T47D (cell line): ENCODE measurements at regions not wholly inside any gene's neighbourhood (a gene's known extent, or its start where the extent isn't known, plus 50 kb on each side); places are given as distances from the start of the nearest gene placed in this dataset.
"Not testable (repeated sequence)": the region's sequence is repeated elsewhere in the genome, so short reads cannot be mapped to it uniquely, and the experiment has no call there.

Experiments used
- DNase-seq, 2 experiments: peaks; one replicate each; pipeline versions ENCODE4 v3.0.0 to v3.0.0-alpha.2; 2011 to 2012; ENCODE audit warnings: low read depth in 1 of 2, low spot score in 1 of 2
- JUND ChIP-seq: IDR thresholded peaks from 2 replicates; pipeline ENCODE4 v1.6.1; 2012; ENCODE audit warnings: low read depth
- in situ Hi-C: cut with HindIII; loops from 2 replicates; pipeline ENCODE4 v1.10.0; 2016; ENCODE audit warnings: low sequenced_read_pairs, low pct_unique_long_range_greater_than_20kb

GRCh38 chr7:119594956-119595355 lies 678.0 kb upstream of the KCND2 start:
- no peak for DNase-seq
- TF ChIP-seq JUND = no peak
- in situ Hi-C loops = no loop called here

- DNase-seq = no peak
- in situ Hi-C loops = no loop called here
- no peak for TF ChIP-seq JUND
These were observed 676.3 kb upstream of the KCND2 start for GRCh38 chr7:119596651-119597050.

GRCh38 chr7:119606297-119606696 lies 666.7 kb upstream of the KCND2 start:
- no peak for TF ChIP-seq JUND
- no peak for DNase-seq
- in situ Hi-C loops = no loop called here

- TF ChIP-seq JUND = no peak
- in situ Hi-C loops = no loop called here
- DNase-seq = no peak
These were observed 652.2 kb upstream of the KCND2 start for GRCh38 chr7:119620769-119621168.

GRCh38 chr7:119623427-119623826 lies 649.5 kb upstream of the KCND2 start:
- no peak for TF ChIP-seq JUND
- DNase-seq = no peak
- in situ Hi-C loops = no loop called here

GRCh38 chr7:119630406-119630969 lies 642.5 kb upstream of the KCND2 start:
- no peak for TF ChIP-seq JUND
- DNase-seq = no peak
- in situ Hi-C loops = no loop called here

GRCh38 chr7:119633812-119634211 lies 639.2 kb upstream of the KCND2 start:
- in situ Hi-C loops, DNase-seq: not testable (repeated sequence)

GRCh38 chr7:119640326-119640725 lies 632.6 kb upstream of the KCND2 start:
- in situ Hi-C loops = no loop called here
- TF ChIP-seq JUND = no peak
- DNase-seq = no peak

- in situ Hi-C loops = no loop called here
- DNase-seq = no peak
- no peak for TF ChIP-seq JUND
These were observed 632.1 kb upstream of the KCND2 start for GRCh38 chr7:119640861-119641260.

- DNase-seq = no peak
- in situ Hi-C loops = no loop called here
- TF ChIP-seq JUND = no peak
These were observed 629.4 kb upstream of the KCND2 start for GRCh38 chr7:119643558-119643957.

- TF ChIP-seq JUND = no peak
- in situ Hi-C loops = no loop called here
- DNase-seq = no peak
These were observed 625.7 kb upstream of the KCND2 start for GRCh38 chr7:119647286-119647685.

GRCh38 chr7:119648752-119649151 lies 624.2 kb upstream of the KCND2 start:
- DNase-seq, in situ Hi-C loops: not testable (repeated sequence)

GRCh38 chr7:119660080-119660479 lies 612.9 kb upstream of the KCND2 start:
- in situ Hi-C loops = no loop called here

GRCh38 chr7:119664601-119665000 lies 608.4 kb upstream of the KCND2 start:
- in situ Hi-C loops = no loop called here
- TF ChIP-seq JUND = no peak
- DNase-seq = no peak

More at GRCh38 chr7:119660080-119660479, 612.9 kb upstream of the KCND2 start:
- DNase-seq = no peak
- TF ChIP-seq JUND = no peak
